ENCODE measurements at regions not wholly inside any gene's neighbourhood (a gene's known extent, or its start where the extent isn't known, plus 50 kb on each side); places are given as distances from the start of the nearest gene placed in this dataset.

GRCh38 chr12:91346827-91347226, 164.2 kb upstream of the DCN start:
- TF ChIP-seq CTCF (IDR thresholded peaks at IDR 0.05; ENCODE audit: borderline replicate concordance, extremely low read depth, low read length, poor library complexity, severe bottlenecking) (no peak), EZH2 (IDR thresholded peaks at IDR 0.05; ENCODE audit: borderline replicate concordance, low read depth, low read length, severe bottlenecking) (no peak)
- Histone ChIP-seq H3K4me2 (ENCODE audit: insufficient read depth, low read length) (no peak overlapping the region), H3K4me1 (ENCODE audit: insufficient read depth, low read length) (no peaks in the 10 kb centered on the region), H3K4me3 (ENCODE audit: low read depth in 1 of 2, low read length in 2 of 2) (no peak overlapping the region), H3K79me2 (ENCODE audit: insufficient read depth, low read length) (no peaks in the 10 kb centered on the region), H3K36me3 (ENCODE audit: insufficient read depth, low read length) (no peaks in the 10 kb centered on the region), H3K27me3 (ENCODE audit: insufficient read depth, low read length, poor library complexity) (peaks cover 3% of the 10 kb centered on the region), H4K20me1 (ENCODE audit: insufficient read depth, low read length) (no peaks in the 10 kb centered on the region), H3K27ac (ENCODE audit: low read length) (no peak overlapping the region), H3K9me3 (ENCODE audit: insufficient read depth, low read length, severe bottlenecking) (no peaks in the 10 kb centered on the region), H2AFZ (ENCODE audit: low read depth, low read length) (no peak overlapping the region), H3K9ac (ENCODE audit: low read depth, low read length) (no peak overlapping the region)
- DNase-seq (no peak), ATAC-seq (ENCODE audit: insufficient read depth, low read depth) (no peak)

DNA sequence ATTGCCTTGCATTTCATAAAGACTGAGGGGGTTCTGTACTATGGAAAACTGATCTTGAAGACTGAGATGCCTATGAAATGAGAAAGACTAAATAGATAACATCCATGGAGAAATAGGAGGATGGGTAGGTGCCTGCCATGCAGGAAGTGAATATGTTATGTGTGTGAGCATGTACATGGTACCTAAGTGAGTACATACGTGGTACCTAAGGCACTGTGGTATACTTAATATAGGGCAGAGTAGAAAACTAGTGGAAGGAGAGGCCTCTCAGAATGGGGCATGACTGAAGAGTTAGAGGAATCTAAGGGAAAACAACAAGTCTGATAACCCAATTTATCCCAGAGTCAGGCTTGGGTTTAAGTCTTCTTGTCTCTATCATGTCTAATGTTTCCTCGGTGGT, 161.8 kb upstream of the DCN start:
- no peak for ATAC-seq (ENCODE audit: insufficient read depth, low read depth)
- DNase-seq = no peak
- Histone ChIP-seq H4K20me1 (ENCODE audit: insufficient read depth, low read length) (no peaks in the 10 kb centered on the region), H3K4me3 (ENCODE audit: low read depth in 1 of 2, low read length in 2 of 2) (no peak overlapping the region), H3K9me3 (ENCODE audit: insufficient read depth, low read length, severe bottlenecking) (no peaks in the 10 kb centered on the region), H3K27ac (ENCODE audit: low read length) (no peak overlapping the region), H3K4me2 (ENCODE audit: insufficient read depth, low read length) (no peak overlapping the region), H3K36me3 (ENCODE audit: insufficient read depth, low read length) (no peaks in the 10 kb centered on the region), H3K79me2 (ENCODE audit: insufficient read depth, low read length) (no peaks in the 10 kb centered on the region), H2AFZ (ENCODE audit: low read depth, low read length) (no peak overlapping the region), H3K4me1 (ENCODE audit: insufficient read depth, low read length) (no peaks in the 10 kb centered on the region), H3K27me3 (ENCODE audit: insufficient read depth, low read length, poor library complexity) (peaks cover 3% of the 10 kb centered on the region), H3K9ac (ENCODE audit: low read depth, low read length) (no peak overlapping the region)
- no peak for TF ChIP-seq CTCF (IDR thresholded peaks at IDR 0.05; ENCODE audit: borderline replicate concordance, extremely low read depth, low read length, poor library complexity, severe bottlenecking)
- no peak for TF ChIP-seq EZH2 (IDR thresholded peaks at IDR 0.05; ENCODE audit: borderline replicate concordance, low read depth, low read length, severe bottlenecking)

GRCh38 chr12:91343010-91343409, 160.4 kb upstream of the DCN start:
- no peak for TF ChIP-seq CTCF (IDR thresholded peaks at IDR 0.05; ENCODE audit: borderline replicate concordance, extremely low read depth, low read length, poor library complexity, severe bottlenecking)
- no peak for TF ChIP-seq EZH2 (IDR thresholded peaks at IDR 0.05; ENCODE audit: borderline replicate concordance, low read depth, low read length, severe bottlenecking)
- H3K27me3 ChIP-seq (ENCODE audit: insufficient read depth, low read length, poor library complexity) = peaks cover 3% of the 10 kb centered on the region
- no peak overlapping the region for H3K27ac ChIP-seq (ENCODE audit: low read length)
- H3K79me2 ChIP-seq (ENCODE audit: insufficient read depth, low read length) = no peaks in the 10 kb centered on the region
- DNase-seq (no peak), ATAC-seq (ENCODE audit: insufficient read depth, low read depth) (no peak)
- no peaks in the 10 kb centered on the region for H3K9me3 ChIP-seq (ENCODE audit: insufficient read depth, low read length, severe bottlenecking)
- H3K9ac ChIP-seq (ENCODE audit: low read depth, low read length) = no peak overlapping the region
- H3K4me1 ChIP-seq (ENCODE audit: insufficient read depth, low read length) = no peaks in the 10 kb centered on the region
- H3K4me2 ChIP-seq (ENCODE audit: insufficient read depth, low read length) = no peak overlapping the region
- no peaks in the 10 kb centered on the region for H4K20me1 ChIP-seq (ENCODE audit: insufficient read depth, low read length)
- no peaks in the 10 kb centered on the region for H3K36me3 ChIP-seq (ENCODE audit: insufficient read depth, low read length)
- no peak overlapping the region for H2AFZ ChIP-seq (ENCODE audit: low read depth, low read length)
- no peak overlapping the region for H3K4me3 ChIP-seq (ENCODE audit: low read depth in 1 of 2, low read length in 2 of 2)

GRCh38 chr12:91339106-91339505, 156.5 kb upstream of the DCN start:
- TF ChIP-seq EZH2 (IDR thresholded peaks at IDR 0.05; ENCODE audit: borderline replicate concordance, low read depth, low read length, severe bottlenecking) = no peak
- TF ChIP-seq CTCF (IDR thresholded peaks at IDR 0.05; ENCODE audit: borderline replicate concordance, extremely low read depth, low read length, poor library complexity, severe bottlenecking) = no peak
- H3K4me1 ChIP-seq (ENCODE audit: insufficient read depth, low read length) = no peaks in the 10 kb centered on the region

More at GRCh38 chr12:91339106-91339505, 156.5 kb upstream of the DCN start:
- Histone ChIP-seq H3K9me3 (ENCODE audit: insufficient read depth, low read length, severe bottlenecking) (no peaks in the 10 kb centered on the region), H2AFZ (ENCODE audit: low read depth, low read length) (no peak overlapping the region), H3K79me2 (ENCODE audit: insufficient read depth, low read length) (no peaks in the 10 kb centered on the region), H3K4me2 (ENCODE audit: insufficient read depth, low read length) (no peak overlapping the region), H3K9ac (ENCODE audit: low read depth, low read length) (no peak overlapping the region), H3K4me3 (ENCODE audit: low read depth in 1 of 2, low read length in 2 of 2) (no peak overlapping the region), H3K27me3 (ENCODE audit: insufficient read depth, low read length, poor library complexity) (no peaks in the 10 kb centered on the region), H3K36me3 (ENCODE audit: insufficient read depth, low read length) (no peaks in the 10 kb centered on the region), H3K27ac (ENCODE audit: low read length) (no peak overlapping the region), H4K20me1 (ENCODE audit: insufficient read depth, low read length) (no peaks in the 10 kb centered on the region)
- no peak for DNase-seq
- no peak for ATAC-seq (ENCODE audit: insufficient read depth, low read depth)
